Neural crest cell (in vitro differentiated cells): ENCODE measurements at regions not wholly inside any gene's neighbourhood (a gene's known extent, or its start where the extent isn't known, plus 50 kb on each side); places are given as distances from the start of the nearest gene placed in this dataset.

ENCODE experiments used
- DNase-seq: peaks from one replicate; pipeline ENCODE4 v3.0.0; 2021; ENCODE audit warnings: low read depth, mixed read lengths, low spot score
- H3K27ac Mint-ChIP-seq: one replicate; pipeline ENCODE4 v1.8.0; 2021; ENCODE audit warnings: mild to moderate bottlenecking, mixed read lengths; ENCODE audit not compliant: unreplicated experiment
- H3K27me3 Mint-ChIP-seq: 2 replicates; pipeline ENCODE4 v1.8.0; 2021; ENCODE audit warnings: low read depth, mild to moderate bottlenecking, mixed read lengths
- H3K36me3 Mint-ChIP-seq: 2 replicates; pipeline ENCODE4 v1.8.0; 2021; ENCODE audit warnings: low read depth, mild to moderate bottlenecking, mixed read lengths
- H3K4me1 Mint-ChIP-seq: 2 replicates; pipeline ENCODE4 v1.8.0; 2021; ENCODE audit warnings: mixed read lengths
- H3K4me3 Mint-ChIP-seq: one replicate; pipeline ENCODE4 v1.8.0; 2021; ENCODE audit warnings: mild to moderate bottlenecking, mixed read lengths
- H3K9me3 Mint-ChIP-seq: 2 replicates; pipeline ENCODE4 v1.8.0; 2021; ENCODE audit warnings: mixed read lengths
- TF ChIP-seq, protein P1 (sequence below): fragments of 200-600 bp; sonication (generic); conservative IDR thresholded peaks from 2 replicates; pipeline ENCODE4 v1.5.0; 2021; ENCODE audit warnings: antibody characterized with exemption, mild to moderate bottlenecking

DNA sequence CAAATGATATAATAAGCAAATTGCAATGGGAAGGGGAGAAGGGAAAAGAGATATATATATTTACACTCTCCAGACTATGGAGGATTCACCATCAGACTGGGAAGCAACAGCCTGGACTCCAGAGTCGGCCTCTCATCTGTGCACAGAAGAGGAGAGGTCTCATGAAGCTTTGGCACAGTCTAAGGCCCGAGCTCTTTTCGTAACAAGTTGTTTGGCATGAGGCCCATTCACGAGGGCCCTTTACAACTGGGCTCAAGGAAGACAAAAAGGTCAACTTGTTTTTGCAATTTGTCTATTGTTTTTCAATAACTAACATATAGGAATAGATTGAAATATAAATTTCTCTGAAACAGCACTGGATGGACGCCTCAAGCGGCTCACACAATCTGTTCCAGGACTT lies 66.7 kb upstream of the AJAP1 start:
- no peak overlapping the region for H3K27ac Mint-ChIP-seq
- H3K4me3 Mint-ChIP-seq, result no peak overlapping the region
- peaks cover 7% of the 10 kb centered on the region for H3K4me1 Mint-ChIP-seq
- peaks cover 23% of the 10 kb centered on the region for H3K27me3 Mint-ChIP-seq
- no peaks in the 10 kb centered on the region for H3K9me3 Mint-ChIP-seq
- TF ChIP-seq, protein P1, sequence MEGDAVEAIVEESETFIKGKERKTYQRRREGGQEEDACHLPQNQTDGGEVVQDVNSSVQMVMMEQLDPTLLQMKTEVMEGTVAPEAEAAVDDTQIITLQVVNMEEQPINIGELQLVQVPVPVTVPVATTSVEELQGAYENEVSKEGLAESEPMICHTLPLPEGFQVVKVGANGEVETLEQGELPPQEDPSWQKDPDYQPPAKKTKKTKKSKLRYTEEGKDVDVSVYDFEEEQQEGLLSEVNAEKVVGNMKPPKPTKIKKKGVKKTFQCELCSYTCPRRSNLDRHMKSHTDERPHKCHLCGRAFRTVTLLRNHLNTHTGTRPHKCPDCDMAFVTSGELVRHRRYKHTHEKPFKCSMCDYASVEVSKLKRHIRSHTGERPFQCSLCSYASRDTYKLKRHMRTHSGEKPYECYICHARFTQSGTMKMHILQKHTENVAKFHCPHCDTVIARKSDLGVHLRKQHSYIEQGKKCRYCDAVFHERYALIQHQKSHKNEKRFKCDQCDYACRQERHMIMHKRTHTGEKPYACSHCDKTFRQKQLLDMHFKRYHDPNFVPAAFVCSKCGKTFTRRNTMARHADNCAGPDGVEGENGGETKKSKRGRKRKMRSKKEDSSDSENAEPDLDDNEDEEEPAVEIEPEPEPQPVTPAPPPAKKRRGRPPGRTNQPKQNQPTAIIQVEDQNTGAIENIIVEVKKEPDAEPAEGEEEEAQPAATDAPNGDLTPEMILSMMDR, result no peak
- H3K36me3 Mint-ChIP-seq, result no peaks in the 10 kb centered on the region
- no peak for DNase-seq

DNA sequence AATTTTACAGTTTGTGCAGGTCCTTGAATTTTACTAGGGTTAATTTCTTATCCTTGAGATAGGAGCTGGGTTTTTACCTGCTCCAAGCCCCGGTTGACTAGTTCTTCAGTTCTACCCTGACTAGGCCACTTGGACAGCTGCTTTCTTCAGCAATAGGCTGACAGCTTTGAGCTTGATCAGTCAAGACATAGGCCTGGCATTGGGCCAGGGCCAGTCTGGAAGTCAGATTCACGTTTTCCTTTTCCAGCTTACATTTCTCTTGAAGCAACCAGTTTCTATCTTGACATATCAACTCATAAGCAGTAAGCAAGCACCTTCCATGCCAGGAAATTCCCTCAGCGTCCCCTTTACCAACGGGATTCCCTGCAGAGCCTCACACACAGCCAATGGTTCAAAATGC lies 63.7 kb upstream of the AJAP1 start:
- no peaks in the 10 kb centered on the region for H3K36me3 Mint-ChIP-seq

DNA sequence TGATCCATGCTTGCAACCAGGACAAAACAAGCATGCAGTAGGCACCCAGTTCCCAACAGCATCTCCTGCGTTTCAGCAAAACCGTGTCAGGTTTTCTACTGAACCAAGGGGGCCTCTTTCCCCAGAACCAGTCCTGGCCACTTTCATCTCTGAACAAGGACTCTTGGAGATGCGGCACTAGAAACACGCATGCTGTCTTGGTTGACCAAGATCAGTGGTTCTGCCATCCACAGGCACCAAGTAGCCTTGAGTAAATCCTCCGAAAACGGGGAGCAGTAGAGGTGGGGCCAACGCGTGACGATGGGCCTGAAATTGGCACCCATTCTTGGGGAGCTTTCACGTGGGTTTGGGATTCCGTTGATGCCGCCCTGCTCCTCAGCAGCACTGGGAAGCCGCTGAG lies 62.5 kb upstream of the AJAP1 start:
- H3K4me3 Mint-ChIP-seq, result no peak overlapping the region
- no peaks in the 10 kb centered on the region for H3K9me3 Mint-ChIP-seq
- H3K27me3 Mint-ChIP-seq, result no peaks in the 10 kb centered on the region
- H3K36me3 Mint-ChIP-seq, result no peaks in the 10 kb centered on the region
- DNase-seq, result no peak
- H3K4me1 Mint-ChIP-seq, result no peaks in the 10 kb centered on the region
- TF ChIP-seq, protein P1, result no peak
- H3K27ac Mint-ChIP-seq, result no peak overlapping the region

More for the DNA sequence above, 63.7 kb upstream of the AJAP1 start:
- Mint-ChIP-seq H3K27ac (no peak overlapping the region), H3K4me1 (no peaks in the 10 kb centered on the region), H3K27me3 (peaks cover 10% of the 10 kb centered on the region), H3K4me3 (no peak overlapping the region), H3K9me3 (no peaks in the 10 kb centered on the region)
- no peak for DNase-seq
- TF ChIP-seq, protein P1, result no peak

DNA sequence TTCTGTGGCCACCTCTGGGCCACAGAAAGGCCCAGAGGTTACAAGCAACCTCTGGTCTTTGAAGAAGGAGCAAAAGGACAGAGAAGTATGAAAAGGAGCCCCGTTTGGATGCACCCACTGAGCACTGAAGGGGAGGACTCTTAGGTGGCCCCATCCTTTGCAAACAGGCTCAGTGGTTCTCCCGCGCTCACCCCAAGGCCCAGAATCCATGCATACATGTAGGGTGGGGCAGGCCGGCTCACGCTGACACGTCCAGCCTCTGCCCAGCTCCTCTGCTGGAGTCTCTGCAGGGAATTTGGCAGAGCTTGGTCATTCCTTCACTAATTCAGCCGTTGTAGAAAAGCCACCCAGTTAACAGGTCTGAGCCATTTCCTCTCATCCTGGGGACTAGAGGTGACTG lies 61.3 kb upstream of the AJAP1 start:
- DNase-seq, result no peak
- Mint-ChIP-seq H3K4me3 (no peak overlapping the region), H3K4me1 (no peaks in the 10 kb centered on the region), H3K27ac (no peak overlapping the region), H3K27me3 (no peaks in the 10 kb centered on the region), H3K9me3 (no peaks in the 10 kb centered on the region), H3K36me3 (no peaks in the 10 kb centered on the region)
- TF ChIP-seq, protein P1, result no peak

DNA sequence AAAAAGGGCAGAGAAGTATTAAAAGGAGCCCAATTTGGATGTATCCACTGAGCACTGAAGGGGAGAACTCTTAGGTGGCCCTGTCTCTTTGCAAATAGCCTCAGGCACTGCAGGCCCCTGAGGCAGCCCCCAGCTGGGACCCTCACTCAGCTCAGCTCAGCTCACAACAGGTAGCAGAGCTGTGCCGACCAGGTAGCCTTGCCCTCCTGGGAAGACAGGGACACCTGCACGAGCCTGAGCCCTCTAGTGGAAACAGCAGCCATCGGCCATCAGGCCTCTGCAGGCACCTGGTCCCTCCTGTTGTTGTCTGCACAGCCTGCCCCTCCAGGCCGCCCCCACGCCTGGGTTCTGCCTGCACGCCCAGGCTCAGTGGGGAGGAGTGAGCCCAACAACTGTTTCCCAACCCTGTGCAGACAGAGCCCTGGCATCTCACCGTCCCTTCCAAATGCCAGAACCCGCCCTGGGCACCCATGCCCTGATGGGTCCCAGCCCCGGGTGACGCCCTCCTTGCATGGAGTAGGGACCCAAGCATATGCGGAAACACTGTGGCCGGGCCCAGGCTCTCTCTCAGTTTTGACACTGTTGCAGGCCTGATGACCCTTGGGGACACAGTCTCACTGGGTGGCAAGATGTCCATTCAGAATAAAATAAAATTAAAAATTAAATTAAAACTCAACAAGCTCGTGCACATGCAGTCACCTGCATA lies 60.0 kb upstream of the AJAP1 start:
- DNase-seq, result no peak
- Mint-ChIP-seq H3K27ac (no peak overlapping the region), H3K4me3 (no peak overlapping the region), H3K4me1 (no peaks in the 10 kb centered on the region), H3K27me3 (peaks cover 1% of the 10 kb centered on the region), H3K9me3 (no peaks in the 10 kb centered on the region), H3K36me3 (no peaks in the 10 kb centered on the region)
- TF ChIP-seq, protein P1, result no peak
